Neural progenitor cell (in vitro differentiated cells): ENCODE measurements at regions not wholly inside any gene's neighbourhood (a gene's known extent, or its start where the extent isn't known, plus 50 kb on each side); places are given as distances from the start of the nearest gene placed in this dataset.
"Not testable (repeated sequence)": the region's sequence is repeated elsewhere in the genome, so short reads cannot be mapped to it uniquely, and the experiment has no call there.

ENCODE experiments used
- DNase-seq: peaks from one replicate; pipeline ENCODE4 v3.0.0-alpha.2; 2016; ENCODE audit warnings: low spot score
- H2AFZ ChIP-seq: fragments of 200-600 bp; sonication (generic); replicated peaks from 2 replicates; pipeline ENCODE4 v1.6.1; 2016; ENCODE audit warnings: antibody characterized with exemption
- H3F3A ChIP-seq: fragments of 200-600 bp; sonication (generic); 2 replicates; pipeline ENCODE4 v1.6.1; 2016; ENCODE audit warnings: antibody characterized with exemption, low read depth
- H3K27ac ChIP-seq: fragments of 200-600 bp; sonication (generic); 2 replicates; pipeline ENCODE4 v1.5.1; 2016; ENCODE audit warnings: mild to moderate bottlenecking
- H3K27me3 ChIP-seq: fragments of 200-600 bp; sonication (generic); 2 replicates; pipeline ENCODE4 v1.6.1; 2016; ENCODE audit warnings: mild to moderate bottlenecking, moderate library complexity
- H3K36me3 ChIP-seq: fragments of 200-600 bp; sonication (generic); 2 replicates; pipeline ENCODE4 v1.5.1; 2016
- H3K4me1 ChIP-seq: fragments of 200-600 bp; sonication (generic); 2 replicates; pipeline ENCODE4 v1.6.1; 2016; ENCODE audit warnings: mixed run types
- H3K4me2 ChIP-seq: fragments of 200-600 bp; sonication (generic); 2 replicates; pipeline ENCODE4 v1.6.1; 2016
- H3K4me3 ChIP-seq: fragments of 200-600 bp; sonication (generic); 2 replicates; pipeline ENCODE4 v1.5.1; 2016
- H3K79me2 ChIP-seq: fragments of 200-600 bp; sonication (generic); 2 replicates; pipeline ENCODE4 v1.6.1; 2016; ENCODE audit warnings: low read depth
- H3K9ac ChIP-seq: fragments of 200-600 bp; sonication (generic); 2 replicates; pipeline ENCODE4 v1.6.1; 2016
- H3K9me3 ChIP-seq: fragments of 200-600 bp; sonication (generic); 2 replicates; pipeline ENCODE4 v1.5.1; 2016; ENCODE audit warnings: low read depth
- H4K20me1 ChIP-seq: fragments of 200-600 bp; sonication (generic); 2 replicates; pipeline ENCODE4 v1.6.1; 2016; ENCODE audit warnings: low read depth
- H3K27ac Mint-ChIP-seq: 3 replicates; pipeline ENCODE4 v1.8.0; 2021; ENCODE audit warnings: mixed read lengths
- H3K27me3 Mint-ChIP-seq: 2 replicates; pipeline ENCODE4 v1.8.0; 2022; ENCODE audit warnings: low read depth, mild to moderate bottlenecking, inconsistent platforms, moderate library complexity, mixed read lengths; ENCODE audit not compliant: insufficient read depth
- H3K36me3 Mint-ChIP-seq: 3 replicates; pipeline ENCODE4 v1.8.0; 2021; ENCODE audit warnings: mixed read lengths
- H3K4me1 Mint-ChIP-seq: 3 replicates; pipeline ENCODE4 v1.8.0; 2021; ENCODE audit warnings: mixed read lengths
- H3K4me3 Mint-ChIP-seq: 3 replicates; pipeline ENCODE4 v1.8.0; 2021; ENCODE audit warnings: mild to moderate bottlenecking, moderate library complexity, mixed read lengths
- H3K9me3 Mint-ChIP-seq: 3 replicates; pipeline ENCODE4 v1.8.0; 2020; ENCODE audit warnings: mixed read lengths

DNA sequence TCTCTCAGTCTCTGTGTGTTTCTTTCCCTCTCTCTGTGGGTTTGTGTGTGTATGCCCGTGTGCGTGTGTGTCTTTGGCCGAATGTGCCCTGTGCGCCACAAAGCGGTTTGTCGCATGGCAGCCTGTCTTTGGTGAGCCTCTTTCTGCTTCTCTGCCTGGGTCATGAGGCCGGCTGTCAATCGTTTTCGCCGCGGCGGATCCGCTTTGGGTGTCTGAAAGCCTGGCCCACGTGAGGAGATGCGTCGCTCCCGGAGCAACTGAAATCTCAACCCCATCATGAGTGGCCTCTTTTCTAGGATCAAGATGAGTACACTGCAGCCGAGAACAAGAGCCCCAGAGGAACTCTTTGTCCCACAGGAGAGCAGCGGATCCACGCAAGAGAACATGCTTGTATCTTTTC lies 98.6 kb upstream of the FOXD4L5 start:
- not testable (repeated sequence) for H3K4me2 ChIP-seq, DNase-seq, H3K4me1 ChIP-seq, H2AFZ ChIP-seq, H3K4me3 Mint-ChIP-seq, H3K27ac Mint-ChIP-seq, H4K20me1 ChIP-seq, H3K4me3 ChIP-seq, H3K4me1 Mint-ChIP-seq, H3K27ac ChIP-seq, H3F3A ChIP-seq, H3K9ac ChIP-seq, H3K9me3 ChIP-seq, H3K27me3 ChIP-seq, H3K36me3 ChIP-seq, H3K36me3 Mint-ChIP-seq, H3K79me2 ChIP-seq
- H3K27me3 Mint-ChIP-seq = peaks cover 13% of the 10 kb centered on the region
- peaks cover 30% of the 10 kb centered on the region for H3K9me3 Mint-ChIP-seq

DNA sequence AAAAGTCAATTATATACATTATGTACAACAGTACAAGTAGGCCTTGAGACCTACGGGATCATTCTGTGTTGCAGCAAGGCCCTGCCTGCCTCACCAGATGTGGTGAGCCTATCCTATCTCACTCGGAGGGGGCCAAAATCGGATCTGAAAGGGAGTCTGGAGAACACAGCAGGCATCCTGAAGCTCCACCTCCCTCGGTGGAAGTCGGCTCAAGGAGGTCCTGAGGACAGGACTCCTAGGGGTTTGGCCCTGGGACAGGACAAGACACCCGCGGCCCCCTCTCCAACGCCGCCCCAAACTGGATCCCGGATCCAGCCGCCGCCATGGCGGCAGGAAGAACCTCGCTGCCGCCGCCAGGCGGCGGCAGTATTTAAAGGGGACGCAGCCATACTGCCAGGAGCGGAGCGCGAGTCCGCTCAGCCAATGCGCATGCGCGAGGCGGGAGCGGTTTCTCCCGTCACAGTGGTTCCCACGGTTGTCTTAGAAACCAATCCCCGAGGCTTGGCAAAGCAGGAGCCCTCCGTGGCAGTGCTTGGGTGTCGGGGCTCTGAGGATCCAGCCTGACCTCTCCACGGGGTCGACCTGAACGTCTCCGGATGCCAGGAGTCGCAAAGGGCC lies 97.8 kb upstream of the FOXD4L5 start:
- not testable (repeated sequence) for H3K36me3 Mint-ChIP-seq, H3K27ac ChIP-seq, H4K20me1 ChIP-seq, H3K79me2 ChIP-seq, H3K36me3 ChIP-seq, H3K4me1 ChIP-seq, H3K4me3 Mint-ChIP-seq, H2AFZ ChIP-seq, H3K4me1 Mint-ChIP-seq, H3K27ac Mint-ChIP-seq, H3K9me3 ChIP-seq, H3K4me2 ChIP-seq, H3K9ac ChIP-seq, DNase-seq, H3F3A ChIP-seq, H3K27me3 ChIP-seq, H3K4me3 ChIP-seq
- Mint-ChIP-seq H3K27me3 (peaks cover 11% of the 10 kb centered on the region), H3K9me3 (peaks cover 27% of the 10 kb centered on the region)
